ENCODE measurements at regions not wholly inside any gene's neighbourhood (a gene's known extent, or its start where the extent isn't known, plus 50 kb on each side); places are given as distances from the start of the nearest gene placed in this dataset.
"Not testable (repeated sequence)": the region's sequence is repeated elsewhere in the genome, so short reads cannot be mapped to it uniquely, and the experiment has no call there.

DNA sequence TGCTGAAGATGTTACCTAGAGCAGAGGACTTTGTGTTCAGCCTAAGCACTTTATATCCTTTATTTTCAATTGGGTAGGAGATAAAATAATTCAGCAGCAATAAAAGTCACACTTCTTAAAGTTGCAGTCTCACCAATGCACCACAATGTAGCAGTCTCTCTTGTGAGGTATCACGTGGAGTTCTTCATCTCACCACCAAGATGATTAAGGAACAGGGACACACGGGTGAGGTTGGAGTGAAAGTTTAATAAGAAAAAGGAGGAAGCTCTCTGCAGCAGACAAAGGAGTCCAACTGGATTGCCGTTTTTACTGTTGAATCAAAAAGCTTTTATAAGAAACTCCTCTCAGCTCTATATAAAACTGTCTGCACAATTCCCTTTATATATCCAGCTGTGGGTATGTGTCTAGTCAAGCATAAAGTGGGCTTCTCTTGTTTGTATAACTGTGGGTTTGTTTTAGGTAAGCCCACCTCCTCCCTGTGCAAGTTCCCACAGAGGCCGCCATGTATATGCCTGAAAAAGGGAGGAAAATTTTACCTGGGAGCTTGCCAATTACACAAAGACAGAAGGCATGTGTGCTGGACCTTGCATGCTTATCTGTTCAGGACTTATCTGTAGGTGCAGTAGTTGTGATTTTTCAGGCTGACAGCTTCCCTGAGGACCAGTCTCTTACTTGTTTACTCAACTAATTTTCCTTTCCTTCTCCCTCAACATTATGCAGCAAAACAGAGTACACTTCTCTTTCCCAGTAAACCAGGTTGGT lies 1497.2 kb upstream of the TPTE start:
- H3K4me1 ChIP-seq; H3K27me3 ChIP-seq; H3K36me3 ChIP-seq; H3K27ac ChIP-seq; H3K4me3 ChIP-seq; intact Hi-C loops (cut with DNase I); DNase-seq: not testable (repeated sequence)
- peaks cover 0 to 13% (median 0%) of the 10 kb centered on the region in 3 donors for H3K9me3 ChIP-seq
- 31 to 37% methylated on average over 3 of the region's 4 CpGs for WGBS, 2 donors

DNA sequence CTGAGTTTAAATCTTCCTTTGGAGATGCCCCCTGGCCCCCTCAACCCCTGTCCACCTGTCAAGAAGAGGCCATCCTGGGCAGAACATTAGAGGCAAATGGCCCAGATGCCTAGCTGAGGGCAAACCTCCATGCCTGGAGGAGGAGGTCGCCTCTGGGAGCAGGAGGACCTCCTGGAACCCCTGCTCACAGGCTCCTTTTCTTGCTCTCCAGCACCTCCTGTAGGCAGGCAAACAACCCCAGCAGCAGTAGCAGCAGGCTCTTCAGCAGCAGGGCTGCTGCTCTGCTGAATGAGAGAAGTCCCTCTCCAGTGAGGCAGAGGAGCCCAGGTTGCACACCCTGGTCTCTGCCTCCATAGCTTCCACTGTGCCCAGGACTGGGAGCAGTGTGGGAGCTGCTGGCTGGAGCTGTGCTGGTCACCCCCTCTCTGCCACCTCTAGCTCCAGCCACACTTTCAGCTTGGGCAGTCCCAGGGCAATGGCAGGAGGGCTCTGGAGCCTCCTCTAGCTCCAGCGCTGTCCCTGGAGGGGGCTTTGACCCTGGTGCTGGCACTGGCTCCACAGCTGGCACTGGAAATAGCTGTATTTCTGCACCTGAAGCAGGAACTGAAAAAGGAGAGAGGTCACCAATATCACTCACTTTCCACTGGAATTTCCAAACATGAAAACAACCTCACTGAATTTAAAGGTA lies 1494.5 kb upstream of the TPTE start:
- DNase-seq; H3K36me3 ChIP-seq; H3K27me3 ChIP-seq; H3K27ac ChIP-seq; intact Hi-C loops (cut with DNase I); H3K4me1 ChIP-seq; H3K4me3 ChIP-seq: not testable (repeated sequence)
- WGBS, 2 donors = 20% methylated on average over 1 of the region's 2 CpGs; no CpG with 5 or more reads in 1 of the 2 donors
- H3K9me3 ChIP-seq = peaks cover 0 to 32% (median 0%) of the 10 kb centered on the region in 3 donors

DNA sequence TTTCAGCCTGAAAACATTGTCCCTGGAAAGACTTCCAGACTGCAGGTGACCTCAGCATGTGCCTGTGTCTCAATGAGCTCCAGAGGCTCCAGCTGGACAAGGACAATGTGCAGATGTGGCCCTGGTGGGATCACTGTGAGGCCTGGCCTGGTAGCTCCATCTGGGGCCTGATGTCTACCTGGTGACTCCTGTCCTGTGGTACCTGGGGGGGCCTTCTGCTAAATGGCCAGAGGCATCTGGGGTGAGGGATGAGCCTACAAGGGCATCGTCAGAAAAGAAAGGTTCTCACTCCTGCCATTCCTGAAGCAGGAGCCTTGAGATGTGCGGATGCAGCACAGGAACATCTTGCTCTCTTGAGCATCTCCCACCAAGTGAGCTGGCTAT lies 1494.0 kb upstream of the TPTE start:
- DNase-seq; H3K36me3 ChIP-seq; H3K27ac ChIP-seq; H3K4me1 ChIP-seq; H3K4me3 ChIP-seq; H3K27me3 ChIP-seq; intact Hi-C loops (cut with DNase I): not testable (repeated sequence)
- 100% methylated on average over 2 of the region's 2 CpGs; no CpG with 5 or more reads in 1 of the 2 donors for WGBS, 2 donors
- peaks cover 0 to 34% (median 0%) of the 10 kb centered on the region in 3 donors for H3K9me3 ChIP-seq

DNA sequence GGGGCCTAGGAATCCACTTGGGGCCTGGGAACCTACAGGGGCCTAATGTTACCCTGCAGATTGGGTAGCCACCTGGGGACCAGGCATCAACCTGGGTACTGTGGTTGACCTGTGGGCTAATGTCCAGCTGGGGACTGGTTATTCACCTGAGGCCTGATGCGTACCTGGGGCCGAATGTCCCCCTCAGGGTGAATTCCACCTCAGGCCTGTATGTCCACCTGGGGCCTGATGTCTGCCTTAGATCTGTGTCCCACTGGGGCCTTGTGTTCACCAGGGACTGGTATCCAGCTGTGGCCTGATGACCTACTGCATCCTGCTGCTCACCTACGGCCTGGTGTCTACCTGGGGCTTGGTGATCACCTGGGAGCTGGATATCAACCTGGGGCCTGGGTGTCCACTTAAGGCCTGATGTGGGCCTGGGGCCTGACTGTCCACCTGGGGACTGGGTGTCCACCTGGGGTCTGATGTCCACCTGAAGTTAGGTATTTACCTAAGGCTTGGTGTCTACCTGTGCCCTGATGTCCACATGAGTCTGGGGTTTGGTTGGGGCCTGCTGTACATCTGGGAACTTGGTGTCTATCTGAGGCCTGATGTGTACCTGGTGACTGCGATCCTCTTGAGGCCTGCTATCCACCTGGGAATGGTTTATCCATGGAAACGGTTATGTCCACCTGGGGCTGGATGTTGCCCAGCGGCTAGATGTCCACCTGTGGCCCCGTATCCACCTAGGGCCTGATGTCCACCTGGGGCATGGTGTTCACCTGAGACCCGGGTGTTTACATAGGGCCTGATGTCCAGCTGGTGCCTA lies 1492.6 kb upstream of the TPTE start:
- H3K27me3 ChIP-seq; H3K4me3 ChIP-seq; H3K27ac ChIP-seq; H3K4me1 ChIP-seq; DNase-seq; intact Hi-C loops (cut with DNase I); H3K36me3 ChIP-seq: not testable (repeated sequence)
- peaks cover 0 to 41% (median 0%) of the 10 kb centered on the region in 3 donors for H3K9me3 ChIP-seq
- 76 to 78% methylated on average over 7 of the region's 8 CpGs for WGBS, 2 donors

DNA sequence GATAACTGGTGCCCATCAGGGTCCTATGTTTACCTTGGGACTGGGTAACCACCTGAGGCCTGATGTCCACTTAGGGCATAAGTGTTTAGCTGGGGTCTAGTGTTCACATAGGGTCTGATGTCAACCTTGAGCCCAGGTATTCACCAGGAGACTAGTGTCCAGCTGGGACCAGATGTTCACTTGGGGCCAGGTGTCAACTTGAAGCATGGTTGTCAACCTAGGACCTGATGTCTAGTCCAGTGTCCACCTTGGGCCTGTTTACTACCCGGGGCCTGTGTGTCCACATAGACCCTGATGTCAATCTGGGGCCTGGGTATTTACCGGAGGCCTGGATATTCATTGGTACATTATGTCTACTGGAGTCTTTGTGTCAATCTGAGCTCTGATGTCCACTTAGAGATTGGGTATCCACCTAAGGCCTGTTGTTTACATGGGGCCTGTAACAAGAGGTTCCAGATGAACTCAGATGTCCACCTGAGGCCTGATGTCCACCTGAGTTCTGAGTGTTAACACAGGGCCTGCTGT lies 1491.2 kb upstream of the TPTE start:
- not testable (repeated sequence) for DNase-seq

DNA sequence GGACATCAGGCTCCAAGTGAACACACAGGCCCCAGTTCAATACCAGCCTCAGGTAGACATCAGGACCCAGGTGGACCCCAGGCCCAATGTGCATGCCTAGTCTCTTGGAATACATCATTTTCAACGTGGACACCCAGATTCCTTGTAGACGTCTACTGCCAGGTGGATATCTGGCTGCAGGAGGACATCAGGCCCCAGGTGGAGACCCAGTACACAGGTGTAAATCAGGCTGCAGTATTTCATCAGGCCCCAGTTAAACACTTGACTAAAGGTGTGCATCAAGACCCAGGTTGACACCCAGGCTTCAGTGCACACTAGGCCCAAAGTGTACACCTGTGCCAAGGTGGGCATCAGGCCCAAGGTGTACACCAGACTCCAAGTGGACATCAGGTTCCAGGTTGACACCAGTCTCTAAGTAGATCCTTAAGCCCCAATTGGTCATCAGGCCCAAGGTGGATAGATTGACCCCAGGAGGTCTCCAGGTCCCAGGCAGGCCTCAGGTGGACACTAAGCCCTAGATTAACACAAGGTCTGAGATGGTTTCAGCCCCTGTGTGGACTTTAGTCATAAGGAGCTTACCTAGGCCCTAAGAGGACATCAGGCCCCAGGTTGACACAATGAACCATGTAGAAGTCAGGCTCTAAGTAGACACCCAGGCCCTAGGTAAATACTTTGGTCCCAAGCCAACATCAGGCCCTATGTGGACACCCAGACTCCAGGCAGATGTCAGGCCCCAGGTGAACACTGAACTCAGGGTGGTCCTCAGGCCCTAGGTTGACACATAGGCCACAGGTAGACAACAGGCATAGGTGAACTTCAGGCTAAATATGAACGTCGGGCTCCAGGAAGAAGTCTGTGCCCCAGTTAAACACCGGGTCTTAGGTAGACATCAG lies 1489.7 kb upstream of the TPTE start:
- H3K4me1 ChIP-seq = not testable (repeated sequence)
- 74 to 76% methylated on average over 3 to 5 of the region's 5 CpGs for WGBS, 2 donors

More for the DNA sequence above, 1491.2 kb upstream of the TPTE start:
- H3K27me3 ChIP-seq; H3K4me3 ChIP-seq; H3K36me3 ChIP-seq; intact Hi-C loops (cut with DNase I); H3K4me1 ChIP-seq; H3K27ac ChIP-seq: not testable (repeated sequence)
- WGBS, 2 donors = 75 to 89% methylated on average over 2 of the region's 2 CpGs
- H3K9me3 ChIP-seq = peaks cover 0 to 46% (median 0%) of the 10 kb centered on the region in 3 donors

DNA sequence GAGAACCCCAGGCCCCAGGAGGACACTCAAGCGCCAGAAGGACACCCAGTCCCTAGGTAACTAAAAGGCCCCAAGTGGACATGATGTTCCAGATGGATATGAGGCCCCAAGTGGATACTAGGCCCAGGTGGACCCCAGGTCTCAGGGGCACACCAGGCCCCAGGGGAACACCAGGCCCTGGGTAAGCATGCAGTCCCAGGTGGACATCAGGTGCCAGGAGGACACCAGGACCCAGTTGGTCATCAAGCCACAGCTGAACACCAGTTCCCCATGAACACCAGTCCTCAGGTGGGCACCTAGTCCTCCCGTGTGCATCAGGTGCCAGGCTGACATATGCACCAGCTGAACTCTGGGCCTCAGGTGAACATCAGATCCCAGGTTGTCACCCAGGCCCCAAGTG lies 1488.8 kb upstream of the TPTE start:
- H3K27me3 ChIP-seq = not testable (repeated sequence)
- no CpG with 5 or more reads among the region's 2 CpGs for WGBS, 2 donors

More for the DNA sequence above, 1489.7 kb upstream of the TPTE start:
- intact Hi-C loops (cut with DNase I); DNase-seq; H3K27me3 ChIP-seq; H3K4me3 ChIP-seq; H3K36me3 ChIP-seq; H3K27ac ChIP-seq: not testable (repeated sequence)
- H3K9me3 ChIP-seq = peaks cover 0 to 46% (median 0%) of the 10 kb centered on the region in 3 donors

DNA sequence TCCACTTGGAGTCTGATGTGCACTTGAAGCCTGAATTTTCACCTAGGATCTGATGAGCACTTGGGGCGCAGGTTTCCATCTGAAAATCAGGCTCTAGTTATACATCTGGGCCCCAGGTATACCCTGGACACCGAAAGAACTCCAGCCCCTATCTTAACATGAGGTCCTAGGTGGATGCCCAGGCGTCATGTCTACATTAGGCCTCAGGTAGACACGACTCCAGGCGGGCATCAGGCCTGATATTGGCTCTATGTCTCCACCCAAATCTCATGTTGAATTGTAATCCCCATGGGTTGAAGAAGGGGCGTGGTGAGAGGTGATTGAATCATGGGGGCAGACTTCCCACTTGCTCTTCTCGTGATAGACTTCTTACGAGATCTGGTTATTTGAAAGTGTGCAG lies 1488.1 kb upstream of the TPTE start:
- H3K36me3 ChIP-seq; intact Hi-C loops (cut with DNase I); H3K27ac ChIP-seq; H3K4me1 ChIP-seq; H3K27me3 ChIP-seq; DNase-seq; H3K4me3 ChIP-seq: not testable (repeated sequence)
- H3K9me3 ChIP-seq = peaks cover 0 to 56% (median 0%) of the 10 kb centered on the region in 3 donors
- WGBS, 2 donors = 52 to 60% methylated on average over 5 of the region's 8 CpGs

More for the DNA sequence above, 1488.8 kb upstream of the TPTE start:
- H3K27ac ChIP-seq; H3K4me1 ChIP-seq; DNase-seq; intact Hi-C loops (cut with DNase I); H3K4me3 ChIP-seq; H3K36me3 ChIP-seq: not testable (repeated sequence)
- H3K9me3 ChIP-seq = peaks cover 0 to 53% (median 0%) of the 10 kb centered on the region in 3 donors

DNA sequence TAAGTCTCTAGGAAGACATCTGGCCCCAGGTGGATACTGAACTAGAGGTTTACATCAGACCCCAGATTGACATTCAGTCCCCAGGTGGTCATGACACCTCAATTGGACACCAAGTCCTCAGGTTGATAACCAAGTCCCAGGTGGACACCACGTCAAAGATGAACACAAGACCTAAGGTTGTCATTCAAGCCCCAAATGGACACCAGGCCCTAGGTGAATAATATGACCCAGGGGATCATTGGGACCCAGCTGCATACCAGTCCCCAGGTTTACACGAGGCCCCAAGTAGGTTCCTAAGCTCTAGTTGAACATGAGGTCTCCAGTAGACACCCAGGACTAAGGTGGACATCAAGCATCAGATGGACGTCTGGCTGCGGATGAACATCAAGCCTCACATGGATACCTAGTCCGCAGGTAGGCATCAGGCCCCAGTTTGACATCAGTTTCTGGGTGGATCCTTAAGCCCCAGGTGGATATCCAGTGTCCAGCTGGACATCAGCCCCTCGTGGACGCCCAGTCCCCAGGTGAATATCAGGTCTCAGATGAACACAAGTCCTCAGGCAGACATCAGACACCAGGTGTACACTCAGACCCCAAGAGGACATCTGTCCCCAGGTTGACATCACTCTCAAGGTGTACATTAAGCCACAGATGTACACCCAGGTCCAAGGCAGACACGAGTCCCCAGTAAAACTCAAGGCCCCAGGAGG lies 1486.7 kb upstream of the TPTE start:
- H3K9me3 ChIP-seq = peaks cover 0 to 50% (median 0%) of the 10 kb centered on the region in 3 donors
- H3K27ac ChIP-seq; intact Hi-C loops (cut with DNase I); H3K27me3 ChIP-seq; H3K4me3 ChIP-seq; H3K36me3 ChIP-seq; DNase-seq; H3K4me1 ChIP-seq: not testable (repeated sequence)
- WGBS, 2 donors = 17 to 38% methylated on average over 1 to 2 of the region's 8 CpGs

DNA sequence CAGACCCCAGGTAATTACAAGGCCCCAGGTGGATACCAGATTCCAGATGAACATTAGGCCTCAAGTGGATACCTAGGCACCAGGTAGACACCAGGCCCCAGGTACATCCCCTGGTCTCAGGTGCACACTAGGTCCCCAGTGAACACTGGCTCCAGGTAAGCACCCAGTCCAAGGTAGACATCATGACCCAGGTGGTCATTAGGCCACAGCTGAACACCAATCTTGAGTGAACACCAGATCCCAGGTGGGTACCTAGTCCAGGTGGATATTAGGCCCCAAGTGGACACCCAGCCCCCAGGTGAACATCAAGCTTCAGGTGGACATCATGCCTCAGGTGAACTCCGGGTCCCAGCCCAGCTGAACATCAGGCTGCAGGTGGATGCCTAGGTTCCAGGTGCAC lies 1486.2 kb upstream of the TPTE start:
- H3K27me3 ChIP-seq; DNase-seq; H3K36me3 ChIP-seq; H3K4me1 ChIP-seq; H3K4me3 ChIP-seq; intact Hi-C loops (cut with DNase I); H3K27ac ChIP-seq: not testable (repeated sequence)
- WGBS, 2 donors = no CpG with 5 or more reads among the region's 1 CpG
- peaks cover 0 to 50% (median 3%) of the 10 kb centered on the region in 3 donors for H3K9me3 ChIP-seq

DNA sequence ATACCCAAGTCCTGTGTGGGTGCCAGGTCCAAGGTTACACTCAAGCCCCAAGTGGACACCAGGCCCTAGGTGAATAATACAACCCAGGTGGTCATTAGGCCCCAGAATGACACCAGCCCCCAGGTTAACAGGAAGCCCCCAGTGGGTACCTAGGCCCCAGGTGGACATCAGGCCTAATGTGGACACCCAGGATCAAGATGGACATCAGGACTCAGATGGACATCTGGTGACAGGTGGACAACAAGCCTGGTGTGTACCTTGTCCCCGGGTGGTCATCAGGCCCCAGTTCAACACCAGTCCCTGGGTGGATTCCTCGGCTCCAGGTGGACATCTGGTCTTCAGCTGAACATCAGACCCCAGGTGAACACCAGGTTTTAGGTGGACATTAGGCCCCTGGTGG lies 1485.4 kb upstream of the TPTE start:
- H3K4me3 ChIP-seq; DNase-seq; intact Hi-C loops (cut with DNase I); H3K27me3 ChIP-seq; H3K36me3 ChIP-seq; H3K4me1 ChIP-seq; H3K27ac ChIP-seq: not testable (repeated sequence)
- H3K9me3 ChIP-seq = peaks cover 0 to 54% (median 3%) of the 10 kb centered on the region in 3 donors
- no CpG with 5 or more reads among the region's 2 CpGs for WGBS, 2 donors

All from esophagus squamous epithelium (tissue), 5 donors.